Trophoblast cell (in vitro differentiated cells and primary cell): ENCODE measurements at regions not wholly inside any gene's neighbourhood (a gene's known extent, or its start where the extent isn't known, plus 50 kb on each side); places are given as distances from the start of the nearest gene placed in this dataset.

Experiments
- DNase-seq, 2 donors: peaks; one replicate each; pipeline ENCODE4 v3.0.0-alpha.2; 2016
- H2AFZ ChIP-seq: 2 replicates; pipeline ENCODE4 v1.6.1; 2013; ENCODE audit warnings: low read length, moderate library complexity, mild to moderate bottlenecking; ENCODE audit not compliant: insufficient read depth, poor library complexity
- H2AK5ac ChIP-seq: 2 replicates; pipeline ENCODE4 v1.6.1; 2013; ENCODE audit warnings: mild to moderate bottlenecking, low read length
- H2BK120ac ChIP-seq: 2 replicates; pipeline ENCODE4 v1.6.1; 2013; ENCODE audit warnings: low read length, mild to moderate bottlenecking, moderate library complexity; ENCODE audit not compliant: insufficient read depth, poor library complexity
- H2BK12ac ChIP-seq: 2 replicates; pipeline ENCODE4 v1.6.1; 2013; ENCODE audit warnings: mild to moderate bottlenecking, low read length, moderate library complexity
- H2BK5ac ChIP-seq: 2 replicates; pipeline ENCODE4 v1.6.1; 2013; ENCODE audit warnings: low read length, low read depth, moderate library complexity, mild to moderate bottlenecking; ENCODE audit not compliant: poor library complexity
- H3K14ac ChIP-seq: 2 replicates; pipeline ENCODE4 v1.6.1; 2013; ENCODE audit warnings: mild to moderate bottlenecking, low read length
- H3K18ac ChIP-seq: 2 replicates; pipeline ENCODE4 v1.6.1; 2013; ENCODE audit warnings: mild to moderate bottlenecking, low read length
- H3K23ac ChIP-seq: 2 replicates; pipeline ENCODE4 v1.6.1; 2013; ENCODE audit warnings: low read length
- H3K27ac ChIP-seq: 2 replicates; pipeline ENCODE4 v1.5.1; 2013; ENCODE audit warnings: low read depth, mild to moderate bottlenecking, inconsistent platforms, low read length, moderate library complexity
- H3K27me3 ChIP-seq: 2 replicates; pipeline ENCODE4 v1.6.1; 2013; ENCODE audit warnings: inconsistent platforms, mild to moderate bottlenecking, low read length, moderate library complexity; ENCODE audit not compliant: insufficient read depth
- H3K36me3 ChIP-seq, 2 experiments: 1 replicate in 1 of 2; 2 replicates in 1 of 2; pipeline ENCODE4 v1.6.1; 2013; ENCODE audit warnings: low read length in 2 of 2, mild to moderate bottlenecking in 2 of 2, moderate library complexity in 1 of 2; ENCODE audit not compliant: insufficient read depth in 2 of 2, control insufficient read depth in 1 of 2
- H3K4ac ChIP-seq: 2 replicates; pipeline ENCODE4 v1.6.1; 2013; ENCODE audit warnings: low read depth, mild to moderate bottlenecking, low read length, moderate library complexity
- H3K4me1 ChIP-seq, 2 experiments: 1 replicate in 1 of 2; 2 replicates in 1 of 2; pipeline ENCODE4 v1.6.1; 2013; ENCODE audit warnings: low read length in 2 of 2, mild to moderate bottlenecking in 2 of 2, moderate library complexity in 1 of 2; ENCODE audit not compliant: insufficient read depth in 2 of 2, control insufficient read depth in 1 of 2
- H3K4me2 ChIP-seq: 2 replicates; pipeline ENCODE4 v1.6.1; 2013; ENCODE audit warnings: inconsistent platforms, mild to moderate bottlenecking, low read length, moderate library complexity
- H3K4me3 ChIP-seq: 2 replicates; pipeline ENCODE4 v1.5.1; 2013; ENCODE audit warnings: mild to moderate bottlenecking, low read depth, low read length, inconsistent platforms
- H3K79me1 ChIP-seq: one replicate; pipeline ENCODE4 v1.6.1; 2013; ENCODE audit warnings: low read length
- H3K79me2 ChIP-seq: 2 replicates; pipeline ENCODE4 v1.6.1; 2013; ENCODE audit warnings: low read length, mild to moderate bottlenecking; ENCODE audit not compliant: control insufficient read depth, insufficient read depth, poor library complexity
- H3K9ac ChIP-seq: 2 replicates; pipeline ENCODE4 v1.6.1; 2013; ENCODE audit warnings: mild to moderate bottlenecking, low read length
- H3K9me3 ChIP-seq: 2 replicates; pipeline ENCODE4 v1.6.1; 2013; ENCODE audit warnings: low read depth, mild to moderate bottlenecking, control low read depth, inconsistent platforms, low read length; ENCODE audit not compliant: insufficient read depth
- H4K12ac ChIP-seq: 2 replicates; pipeline ENCODE4 v1.6.1; 2013; ENCODE audit warnings: low read depth, mild to moderate bottlenecking, low read length, moderate library complexity
- H4K8ac ChIP-seq: 2 replicates; pipeline ENCODE4 v1.6.1; 2013; ENCODE audit warnings: low read depth, mild to moderate bottlenecking, low read length, moderate library complexity
- H4K91ac ChIP-seq: one replicate; pipeline ENCODE4 v1.6.1; 2013; ENCODE audit warnings: low read depth, mild to moderate bottlenecking, low read length, moderate library complexity
- WGBS: extraction: QIAGEN DNeasy Blood & Tissue Kit; methylation state at CpG from one replicate; pipeline ENCODE4 v1.1.7; 2013; ENCODE audit warnings: missing lambda C conversion rate; ENCODE audit not compliant: insufficient read length, insufficient coverage; ENCODE audit errors: extremely low coverage; 5-methylcytosine and 5-hydroxymethylcytosine counted together

DNA sequence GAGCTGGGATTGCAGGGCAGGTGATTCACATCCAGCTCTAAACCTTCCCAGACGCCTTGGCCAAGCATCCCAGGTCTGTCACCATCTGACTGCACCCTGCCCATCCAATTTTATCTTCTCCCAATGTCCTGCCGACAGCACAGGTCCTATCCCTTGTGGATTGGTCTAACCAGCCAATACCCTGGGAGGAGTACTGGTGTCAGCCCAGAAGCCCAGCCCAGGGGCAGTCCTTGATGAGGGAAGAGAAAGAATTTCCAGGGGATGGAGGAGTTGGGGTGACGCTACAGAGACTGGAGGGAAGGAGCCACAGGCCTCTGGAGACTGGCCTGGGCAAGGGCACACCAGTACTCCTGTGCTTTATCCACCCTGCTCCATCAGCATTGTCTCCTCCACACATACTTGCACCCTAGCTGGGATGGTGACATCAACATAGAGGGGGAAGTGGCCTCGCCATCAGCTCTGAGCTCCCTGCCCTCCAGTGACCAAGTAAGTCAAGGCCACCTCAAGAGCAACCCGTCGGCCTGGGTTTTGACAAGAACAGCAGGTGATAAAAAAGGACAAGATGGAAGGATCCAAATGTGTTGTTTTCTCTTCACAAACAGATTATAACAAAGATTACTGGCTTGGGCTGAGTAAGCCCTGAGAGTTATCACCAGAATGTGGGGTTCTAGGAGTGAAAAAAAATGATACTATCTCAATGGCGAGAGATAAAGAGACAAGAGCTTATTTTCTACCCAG, 114.6 kb downstream of the AQP9 start:
- Histone ChIP-seq H4K91ac (no peak overlapping the region), H3K23ac (no peak overlapping the region), H2AFZ (no peak overlapping the region), H2BK120ac (no peak overlapping the region), H4K12ac (no peak overlapping the region), H3K14ac (no peak overlapping the region), H3K9me3 (no peaks in the 10 kb centered on the region), H3K4ac (no peak overlapping the region), H4K8ac (no peak overlapping the region), H3K27ac (no peak overlapping the region), H2BK12ac (no peak overlapping the region), H3K79me2 (no peaks in the 10 kb centered on the region), H3K4me3 (no peak overlapping the region), H3K4me1 (peaks cover 0 to 5% of the 10 kb centered on the region in 2 experiments), H3K27me3 (no peaks in the 10 kb centered on the region), H3K36me3 (no peaks in the 10 kb centered on the region), H3K4me2 (no peak overlapping the region), H3K9ac (no peak overlapping the region), H3K79me1 (no peaks in the 10 kb centered on the region), H2BK5ac (no peak overlapping the region), H3K18ac (no peak overlapping the region), H2AK5ac (no peak overlapping the region)
- no peak for DNase-seq
- WGBS = no CpG with 5 or more reads among the region's 7 CpGs

DNA sequence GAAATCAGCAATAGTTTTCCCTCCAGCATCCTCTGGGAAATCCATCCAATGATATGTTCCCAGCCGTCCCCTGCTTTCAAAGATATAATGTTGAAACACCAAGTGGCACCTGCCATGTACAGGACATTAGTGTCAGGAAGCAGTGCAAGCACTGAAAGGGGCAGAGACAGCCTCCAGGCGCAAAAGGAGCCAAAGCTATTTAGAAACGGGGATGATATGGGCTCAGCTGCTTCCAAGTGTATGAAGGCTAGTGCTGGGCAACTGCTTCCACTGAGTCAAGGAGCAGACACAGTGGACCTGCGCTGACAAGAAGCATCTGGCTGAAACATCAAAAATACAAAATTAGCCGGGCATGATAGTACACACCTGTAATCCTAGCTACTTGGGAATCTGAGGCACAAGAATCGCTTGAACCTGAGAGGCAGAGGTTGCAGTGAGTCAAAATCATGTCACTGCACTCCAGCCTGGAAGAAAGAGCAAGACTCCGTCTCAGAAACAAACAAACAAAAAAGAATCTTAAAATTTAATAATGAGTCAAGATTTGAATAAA, 119.7 kb downstream of the AQP9 start:
- no peak overlapping the region for H4K8ac ChIP-seq
- no peak overlapping the region for H2AFZ ChIP-seq
- no peak overlapping the region for H2AK5ac ChIP-seq
- no peak overlapping the region for H2BK120ac ChIP-seq
- no peak overlapping the region for H4K91ac ChIP-seq
- H3K27ac ChIP-seq = no peak overlapping the region
- no peak overlapping the region for H2BK5ac ChIP-seq
- H3K23ac ChIP-seq = no peak overlapping the region
- H3K9me3 ChIP-seq = no peaks in the 10 kb centered on the region
- H3K4me3 ChIP-seq = no peak overlapping the region
- no peak overlapping the region for H3K14ac ChIP-seq
- no peak overlapping the region for H3K4ac ChIP-seq
- no peaks in the 10 kb centered on the region for H3K4me1 ChIP-seq
- H3K4me2 ChIP-seq = no peak overlapping the region
- no peak for DNase-seq
- no peak overlapping the region for H2BK12ac ChIP-seq
- no peak overlapping the region for H3K9ac ChIP-seq
- no CpG with 5 or more reads among the region's 7 CpGs for WGBS
- no peaks in the 10 kb centered on the region for H3K79me1 ChIP-seq
- H3K36me3 ChIP-seq = no peaks in the 10 kb centered on the region
- H4K12ac ChIP-seq = no peak overlapping the region
- H3K18ac ChIP-seq = no peak overlapping the region
- peaks cover 2% of the 10 kb centered on the region for H3K79me2 ChIP-seq
- no peaks in the 10 kb centered on the region for H3K27me3 ChIP-seq

DNA sequence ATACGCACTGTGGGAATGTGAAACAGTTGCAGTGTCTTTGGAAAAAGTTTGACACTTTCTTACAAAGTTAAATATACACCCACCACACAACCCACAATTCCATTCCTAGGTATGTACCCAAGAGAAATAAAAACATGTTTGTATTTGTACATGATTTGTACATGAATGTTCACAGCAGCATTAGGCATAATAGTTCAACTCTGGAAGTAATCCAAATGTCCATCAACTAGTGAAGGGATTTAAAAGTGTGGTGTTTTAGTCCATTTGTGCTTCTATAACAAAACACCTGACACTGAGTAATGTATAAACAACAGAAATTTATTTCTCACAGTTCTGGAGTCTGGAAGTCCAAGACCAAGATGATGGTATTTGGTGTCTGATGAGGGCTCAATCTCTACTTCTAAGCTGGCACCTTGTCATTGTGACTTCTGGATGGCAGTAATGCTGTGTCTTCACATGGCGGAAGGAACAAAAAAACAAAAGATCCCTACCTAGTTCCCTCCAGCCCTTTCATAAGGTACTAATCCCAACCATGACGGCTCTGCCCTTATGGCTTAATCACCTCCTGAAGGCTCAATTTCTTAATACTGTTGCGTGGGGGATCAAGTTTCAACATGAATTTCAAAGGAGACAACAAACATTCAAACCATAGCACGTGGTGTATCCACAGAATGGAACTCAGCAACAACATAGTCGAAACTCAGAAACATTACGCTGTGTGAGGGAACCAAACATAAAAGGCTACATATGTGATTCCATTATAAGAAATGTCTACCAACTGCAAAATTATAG, 120.5 kb downstream of the AQP9 start:
- Histone ChIP-seq H3K4me2 (no peak overlapping the region), H3K27me3 (no peaks in the 10 kb centered on the region), H3K23ac (no peak overlapping the region), H4K8ac (no peak overlapping the region), H2BK12ac (no peak overlapping the region), H2BK120ac (no peak overlapping the region), H3K14ac (no peak overlapping the region), H3K27ac (no peak overlapping the region), H3K79me1 (no peaks in the 10 kb centered on the region), H3K18ac (no peak overlapping the region), H3K9ac (no peak overlapping the region), H4K91ac (no peak overlapping the region), H2AK5ac (no peak overlapping the region), H3K4me1 (no peaks in the 10 kb centered on the region), H2BK5ac (no peak overlapping the region), H3K79me2 (peaks cover 2% of the 10 kb centered on the region), H4K12ac (no peak overlapping the region), H2AFZ (no peak overlapping the region), H3K4ac (no peak overlapping the region), H3K9me3 (no peaks in the 10 kb centered on the region), H3K4me3 (no peak overlapping the region), H3K36me3 (no peaks in the 10 kb centered on the region)
- WGBS = no CpG with 5 or more reads among the region's 7 CpGs
- peak in 1 of 2 donors; percentile 54 for DNase-seq

DNA sequence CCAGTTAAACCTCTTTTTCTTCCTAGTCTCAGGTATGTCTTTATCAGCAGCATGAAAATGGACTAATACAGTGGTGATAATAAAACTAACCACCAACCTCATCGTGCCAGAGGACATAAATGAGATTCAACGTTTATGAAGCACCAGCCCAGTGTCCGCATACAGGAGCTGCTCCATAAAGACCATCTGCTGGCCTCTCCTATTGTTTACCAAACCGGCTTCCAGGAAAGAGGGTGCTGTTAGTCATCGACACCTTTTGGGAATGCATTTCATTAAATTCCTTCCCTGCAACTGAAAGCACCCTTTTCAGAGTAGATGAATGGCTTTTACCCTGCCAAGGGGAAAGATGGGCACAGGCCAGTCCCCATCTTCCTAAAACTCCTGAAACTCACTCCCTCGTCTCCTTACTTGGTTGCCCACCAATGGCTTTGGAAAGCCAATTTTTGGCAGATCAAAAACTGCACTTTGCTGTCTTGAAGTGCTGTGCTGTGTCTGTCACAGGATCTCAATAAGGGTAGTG, 122.1 kb downstream of the AQP9 start:
- H3K36me3 ChIP-seq = no peaks in the 10 kb centered on the region
- H4K91ac ChIP-seq = no peak overlapping the region
- H4K8ac ChIP-seq = no peak overlapping the region
- no peak overlapping the region for H2AK5ac ChIP-seq
- no peak overlapping the region for H4K12ac ChIP-seq
- no peaks in the 10 kb centered on the region for H3K79me1 ChIP-seq
- H3K4me1 ChIP-seq = peaks cover 0 to 2% of the 10 kb centered on the region in 2 experiments
- no peak overlapping the region for H3K4ac ChIP-seq
- H2BK12ac ChIP-seq = no peak overlapping the region
- no peak overlapping the region for H3K23ac ChIP-seq
- H2BK120ac ChIP-seq = no peak overlapping the region
- no peak overlapping the region for H3K18ac ChIP-seq
- H3K27me3 ChIP-seq = no peaks in the 10 kb centered on the region
- H3K4me3 ChIP-seq = no peak overlapping the region
- WGBS = no CpG with 5 or more reads among the region's 6 CpGs
- no peak overlapping the region for H2AFZ ChIP-seq
- H3K27ac ChIP-seq = no peak overlapping the region
- H3K14ac ChIP-seq = no peak overlapping the region
- peak in 1 of 2 donors; percentile 57 for DNase-seq
- H3K4me2 ChIP-seq = no peak overlapping the region
- H3K9me3 ChIP-seq = no peaks in the 10 kb centered on the region
- no peak overlapping the region for H2BK5ac ChIP-seq
- H3K79me2 ChIP-seq = peaks cover 2% of the 10 kb centered on the region
- H3K9ac ChIP-seq = no peak overlapping the region
